Fibroblast of villous mesenchyme (primary cell): ENCODE measurements at regions not wholly inside any gene's neighbourhood (a gene's known extent, or its start where the extent isn't known, plus 50 kb on each side); places are given as distances from the start of the nearest gene placed in this dataset.

ENCODE experiments used
- DNase-seq: peaks from one replicate; pipeline ENCODE4 v3.0.0-alpha.2; 2010; ENCODE audit warnings: low read depth
- H3K4me3 ChIP-seq: 2 replicates; pipeline ENCODE4 v1.5.1; 2011; ENCODE audit warnings: low read depth, mild to moderate bottlenecking, low read length
- CTCF ChIP-seq: IDR thresholded peaks from 2 replicates; pipeline ENCODE4 v1.5.1; 2012; ENCODE audit warnings: low read depth, mild to moderate bottlenecking, low read length; ENCODE audit not compliant: insufficient read depth

GRCh38 chr4:79657379-79657778, 249.4 kb upstream of the GK2 start:
- no peak for TF ChIP-seq CTCF

GRCh38 chr4:79653871-79654270, 245.8 kb upstream of the GK2 start:
- no peak for TF ChIP-seq CTCF
- no peak overlapping the region for H3K4me3 ChIP-seq
- DNase-seq: no peak

More at GRCh38 chr4:79657379-79657778, 249.4 kb upstream of the GK2 start:
- H3K4me3 ChIP-seq: no peak overlapping the region
- no peak for DNase-seq

GRCh38 chr4:79652738-79653137, 244.7 kb upstream of the GK2 start:
- no peak for TF ChIP-seq CTCF
- peak; percentile 3 for DNase-seq
- H3K4me3 ChIP-seq: no peak overlapping the region

- peak; percentile 94 for DNase-seq
- no peak for TF ChIP-seq CTCF
- H3K4me3 ChIP-seq: no peak overlapping the region
Measured at GRCh38 chr4:79652232-79652631, 244.2 kb upstream of the GK2 start.

- no peak overlapping the region for H3K4me3 ChIP-seq
- TF ChIP-seq CTCF: no peak
- DNase-seq: peak; percentile 45
Measured at GRCh38 chr4:79651456-79651855, 243.4 kb upstream of the GK2 start.

- no peak overlapping the region for H3K4me3 ChIP-seq
- peak; percentile 91 for DNase-seq
- no peak for TF ChIP-seq CTCF
Measured at GRCh38 chr4:79650794-79651431, 242.9 kb upstream of the GK2 start.

GRCh38 chr4:79650217-79650616, 242.2 kb upstream of the GK2 start:
- no peak overlapping the region for H3K4me3 ChIP-seq
- no peak for TF ChIP-seq CTCF
- DNase-seq: no peak
